GM21381 (cell line): ENCODE measurements at regions not wholly inside any gene's neighbourhood (a gene's known extent, or its start where the extent isn't known, plus 50 kb on each side); places are given as distances from the start of the nearest gene placed in this dataset.

Experiments used
- ATAC-seq: cut with Tn5 transposase; IDR thresholded peaks from one replicate; pipeline ENCODE4 v1.9.1; 2021; ENCODE audit warnings: mild to moderate bottlenecking, moderate library complexity; ENCODE audit not compliant: unreplicated experiment

- no peak for ATAC-seq
Observed at GRCh38 chr3:17965331-17965730, 222.9 kb upstream of the TBC1D5 start.

- no peak for ATAC-seq
Observed at GRCh38 chr3:17964108-17964507, 221.7 kb upstream of the TBC1D5 start.

- ATAC-seq, result no peak
Observed at GRCh38 chr3:17955411-17955810, 213.0 kb upstream of the TBC1D5 start.

DNA sequence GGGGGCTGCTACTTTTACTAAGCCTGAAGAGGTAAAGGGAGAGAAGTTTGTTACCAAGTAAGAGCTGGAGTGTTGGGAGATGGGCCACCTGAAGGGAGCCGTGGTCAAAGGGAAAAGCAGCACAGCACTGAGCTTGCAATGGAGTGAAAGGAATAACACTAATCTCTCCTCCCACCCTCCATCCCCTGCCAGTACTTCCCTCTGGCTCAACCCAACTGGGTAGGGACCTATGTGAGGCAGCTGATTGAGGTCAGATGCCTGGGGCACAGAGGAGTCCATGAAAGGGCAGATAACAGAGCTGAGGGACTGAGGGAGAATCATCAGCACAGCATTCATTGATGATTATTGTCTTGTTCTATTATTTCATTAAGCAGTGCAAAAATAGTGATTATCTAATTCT is 212.4 kb upstream of the TBC1D5 start:
- no peak for ATAC-seq

GRCh38 chr3:17951241-17951640 is 208.8 kb upstream of the TBC1D5 start:
- no peak for ATAC-seq

DNA sequence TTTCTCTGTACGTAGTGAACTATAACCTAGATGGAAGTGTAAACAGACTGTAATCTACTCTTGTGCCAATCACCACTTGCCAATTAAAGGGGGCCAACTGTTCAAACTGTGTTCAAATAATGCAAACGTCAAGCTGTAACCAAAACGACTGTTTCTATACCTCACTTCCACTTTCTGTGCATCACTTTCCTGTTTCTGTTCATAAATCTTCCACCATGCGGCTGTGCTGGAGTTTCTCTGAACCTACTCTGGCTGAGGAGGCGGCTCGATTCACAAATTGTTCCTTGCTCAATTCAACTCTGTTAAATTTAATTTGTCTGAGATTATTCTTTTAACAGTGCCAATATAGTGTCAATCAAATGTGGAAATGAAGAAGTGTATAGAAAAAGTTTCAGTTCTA is 206.7 kb upstream of the TBC1D5 start:
- ATAC-seq, result no peak

DNA sequence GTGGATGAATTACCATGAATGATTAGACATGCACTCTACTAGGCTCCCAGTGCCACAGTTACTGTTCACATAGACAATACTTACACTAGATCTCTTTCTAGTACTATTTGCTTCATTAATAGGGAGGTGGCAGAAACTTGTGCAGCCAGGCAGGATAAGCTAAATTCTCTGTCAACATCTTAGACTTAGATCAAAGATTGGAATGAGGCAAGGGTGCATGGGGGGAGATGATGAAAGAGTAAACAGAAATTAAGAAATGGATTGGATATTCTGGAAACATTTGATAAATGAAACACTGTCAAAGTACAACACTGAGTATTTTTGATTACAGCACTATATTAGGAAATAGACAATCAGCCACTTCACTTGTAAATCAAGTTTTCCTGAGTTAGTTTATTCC is 205.4 kb upstream of the TBC1D5 start:
- ATAC-seq, result no peak

DNA sequence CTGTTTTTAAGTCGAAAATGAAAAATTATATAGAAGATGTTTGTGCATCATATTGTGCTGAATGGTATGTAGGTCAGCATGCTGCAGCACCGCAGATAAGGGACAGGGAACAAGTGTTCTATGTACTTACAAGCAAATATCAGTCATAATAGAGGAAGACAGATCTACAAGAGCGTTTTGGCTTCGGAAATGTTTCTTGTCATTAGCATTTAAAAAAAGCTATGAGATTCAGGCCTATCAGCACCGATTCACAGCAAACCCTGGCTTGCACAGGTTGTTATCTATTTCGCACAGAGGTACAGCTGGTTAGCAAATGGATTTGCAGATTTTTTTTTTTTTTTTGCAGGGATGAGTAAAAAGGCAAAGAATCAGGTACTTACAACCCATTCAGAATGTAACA is 204.2 kb upstream of the TBC1D5 start:
- no peak for ATAC-seq

DNA sequence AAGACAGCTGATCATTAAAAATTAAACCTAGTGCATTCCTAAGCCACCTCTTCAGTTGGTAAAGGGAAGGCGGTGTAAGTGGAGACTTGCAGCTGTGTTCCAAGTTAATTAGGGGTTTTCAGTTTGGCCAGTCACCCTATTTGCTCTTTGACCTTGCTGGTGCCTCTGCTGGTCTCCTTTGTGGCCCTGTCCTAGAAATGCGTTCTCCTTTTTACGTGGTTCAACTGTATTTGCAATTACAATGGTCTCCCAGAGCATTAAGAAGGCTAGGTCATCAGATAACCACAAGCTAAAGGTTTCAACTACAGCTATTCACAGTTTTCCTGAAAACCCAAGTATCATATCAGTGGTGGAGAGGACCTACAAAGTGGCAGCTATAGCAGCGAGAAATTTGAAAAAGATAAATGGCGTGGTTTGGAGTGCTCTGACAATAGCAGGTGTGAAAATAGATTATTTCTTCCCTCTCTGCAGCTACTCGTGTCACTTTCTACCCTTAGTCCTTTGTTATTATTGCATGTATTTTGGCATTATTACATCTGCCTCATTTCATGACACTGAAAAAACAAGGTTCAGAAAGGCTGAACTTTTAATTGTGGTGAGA is 203.5 kb upstream of the TBC1D5 start:
- no peak for ATAC-seq

- ATAC-seq, result no peak
Observed at GRCh38 chr3:17945018-17945798, 202.8 kb upstream of the TBC1D5 start.

DNA sequence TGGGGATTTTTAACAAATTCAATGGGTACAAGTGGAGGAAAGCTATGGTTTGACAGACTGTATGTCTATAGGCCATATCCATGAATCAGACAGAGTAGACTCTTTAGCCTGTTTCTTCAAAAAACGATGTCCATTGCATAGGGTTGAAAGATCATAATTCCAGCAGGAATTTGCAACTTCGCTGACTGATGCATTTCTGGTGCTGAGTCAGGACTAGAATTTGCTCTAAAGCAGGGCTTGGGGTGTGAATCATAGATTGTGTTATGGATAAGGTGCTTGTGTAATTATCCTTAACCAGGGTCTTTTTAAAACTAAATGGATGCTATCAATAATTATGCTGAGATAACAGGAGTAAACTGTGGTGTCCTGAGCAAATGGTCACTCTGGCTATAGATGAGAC is 200.4 kb upstream of the TBC1D5 start:
- no peak for ATAC-seq

DNA sequence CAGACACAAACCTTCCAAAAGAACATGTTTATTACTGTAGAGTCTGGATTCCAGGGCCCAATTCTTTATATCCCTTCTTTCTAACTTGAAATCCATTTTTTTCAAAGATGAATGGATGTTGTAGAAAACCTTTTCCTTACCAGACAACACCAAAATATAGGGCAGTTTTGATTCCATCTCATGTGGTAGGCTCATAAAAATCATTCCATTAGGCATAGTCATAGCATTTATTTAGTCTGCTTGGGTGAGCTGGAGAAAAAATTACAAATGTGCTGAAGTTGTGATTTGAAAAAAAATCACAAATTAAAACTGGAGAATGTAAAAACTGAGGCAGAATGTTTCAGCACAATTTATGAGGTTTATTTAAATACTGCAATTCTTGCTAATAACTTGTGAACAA is 199.3 kb upstream of the TBC1D5 start:
- ATAC-seq, result no peak

DNA sequence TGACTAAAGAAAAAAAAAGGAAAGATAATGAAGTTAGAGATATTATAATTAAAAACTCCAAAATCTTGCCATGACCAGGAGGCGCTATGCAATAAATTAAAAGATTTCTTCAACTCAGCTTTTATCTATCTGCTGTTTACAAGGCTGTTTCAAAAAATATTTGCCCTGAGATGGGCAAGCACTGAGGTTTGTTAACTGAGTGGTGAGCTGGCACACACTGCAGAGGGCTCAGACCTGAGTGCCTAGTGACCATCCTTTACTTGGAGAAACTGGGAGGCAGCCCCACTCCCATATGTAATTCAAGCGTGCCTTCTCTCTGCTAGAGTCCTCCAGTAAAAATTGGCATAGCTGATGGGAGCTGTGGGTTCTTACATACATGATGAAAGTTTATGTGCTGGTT is 198.7 kb upstream of the TBC1D5 start:
- ATAC-seq, result no peak

DNA sequence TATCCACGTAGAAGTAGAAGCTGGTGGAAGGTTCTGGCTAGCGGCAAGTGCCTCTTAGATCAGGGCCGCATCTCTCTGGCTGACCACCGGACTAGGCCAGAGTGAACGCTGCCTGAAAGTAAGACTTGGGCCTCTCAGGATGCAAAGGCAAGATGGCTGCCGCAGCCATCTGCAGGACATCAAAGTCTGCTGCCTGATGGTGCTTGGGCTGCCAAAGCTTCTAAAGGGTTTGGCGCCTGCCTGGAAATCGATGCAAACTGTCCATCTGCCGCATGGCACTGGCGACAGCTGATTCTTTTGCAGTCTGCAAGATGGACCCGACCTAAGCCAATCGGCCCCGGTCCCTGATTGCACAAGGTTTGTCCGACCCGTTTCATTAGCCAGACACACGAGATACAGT is 196.7 kb upstream of the TBC1D5 start:
- ATAC-seq, result no peak

GRCh38 chr3:17938313-17938712 is 195.9 kb upstream of the TBC1D5 start:
- ATAC-seq, result no peak

GRCh38 chr3:17936736-17937480 is 194.5 kb upstream of the TBC1D5 start:
- ATAC-seq, result no peak

GRCh38 chr3:17935222-17935621 is 192.8 kb upstream of the TBC1D5 start:
- no peak for ATAC-seq

- no peak for ATAC-seq
Observed at GRCh38 chr3:17932136-17932771, 189.8 kb upstream of the TBC1D5 start.

DNA sequence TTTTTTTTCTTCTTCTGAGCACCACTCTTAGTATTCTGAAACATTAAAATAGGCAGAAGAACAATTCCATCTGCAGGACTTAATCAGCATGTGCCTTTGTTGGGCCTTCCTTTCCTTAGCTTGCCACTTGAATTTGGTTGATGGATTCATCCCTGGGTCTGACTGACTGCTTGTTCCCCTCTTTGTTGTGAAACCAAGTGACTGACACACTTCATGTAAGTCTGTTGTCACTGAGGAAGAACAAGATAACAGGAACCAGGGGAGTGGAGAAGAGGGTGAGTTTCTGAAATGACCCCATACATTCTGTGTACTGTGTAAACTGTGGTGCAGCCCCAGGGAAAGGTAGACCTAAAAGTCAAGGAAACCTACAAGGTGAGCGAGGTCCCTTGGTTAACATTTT is 188.7 kb upstream of the TBC1D5 start:
- ATAC-seq, result no peak

DNA sequence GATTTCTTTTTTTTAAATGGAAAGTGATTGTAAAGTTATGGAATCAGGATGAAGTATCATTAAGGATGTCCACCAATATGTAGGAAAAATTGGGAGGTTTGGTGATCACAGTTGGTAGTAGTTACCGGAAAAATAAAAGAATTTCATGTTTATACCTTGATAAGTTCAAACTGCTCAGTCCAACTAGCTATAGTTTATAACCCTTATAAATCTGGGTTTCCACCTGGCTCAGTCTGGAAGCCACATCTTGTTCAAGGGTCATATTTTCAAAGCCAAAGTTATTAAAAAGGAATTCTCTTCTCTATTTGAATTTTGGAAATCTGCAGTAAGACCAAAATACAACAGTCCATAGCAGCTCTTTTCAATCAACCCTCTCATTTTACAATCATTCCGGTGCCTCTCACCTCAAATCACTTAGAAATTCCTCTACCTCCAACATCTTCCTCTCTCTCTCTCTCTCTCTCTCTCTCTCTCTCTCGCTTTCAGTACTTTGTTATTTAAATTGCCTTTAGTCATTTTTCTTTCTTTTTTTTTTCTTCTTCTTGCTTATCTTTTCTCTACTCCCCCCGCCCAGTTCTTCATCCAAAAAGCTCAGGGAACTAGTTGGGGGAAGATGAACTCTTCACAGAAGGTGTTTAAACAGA is 186.2 kb upstream of the TBC1D5 start:
- no peak for ATAC-seq

DNA sequence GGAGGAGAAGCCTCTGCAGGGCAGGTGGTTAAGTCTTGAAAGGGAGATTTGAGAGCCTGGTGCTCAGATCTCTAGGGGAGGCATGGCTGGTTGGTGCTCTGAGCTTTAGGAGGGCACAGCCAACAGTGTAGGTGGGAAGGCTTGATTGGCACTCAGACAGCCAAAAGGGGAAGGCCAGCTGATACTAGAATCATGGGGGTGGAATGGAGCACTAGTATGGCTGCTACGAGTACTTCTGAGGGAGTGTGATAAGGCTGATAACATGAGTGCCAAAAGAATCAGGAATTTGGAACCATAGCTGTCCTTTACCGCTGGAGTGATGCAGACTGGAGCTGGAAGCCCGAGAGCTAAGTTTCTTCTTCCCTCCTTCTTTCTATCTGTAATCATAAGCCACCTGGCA is 184.6 kb upstream of the TBC1D5 start:
- ATAC-seq, result no peak
